H7 (cell line): ENCODE measurements at regions not wholly inside any gene's neighbourhood (a gene's known extent, or its start where the extent isn't known, plus 50 kb on each side); places are given as distances from the start of the nearest gene placed in this dataset.
A peak's percentile ranks its signal among the peaks of the same experiment; 100 is the strongest.

Experiments
- DNase-seq: peaks from one replicate; pipeline ENCODE4 v3.0.0; 2012
- H3K27me3 ChIP-seq: 2 replicates; pipeline ENCODE4 v1.6.0; 2011; ENCODE audit warnings: mild to moderate bottlenecking, low read length; ENCODE audit not compliant: control insufficient read depth, insufficient read depth
- H3K36me3 ChIP-seq: replicated peaks from 2 replicates; pipeline ENCODE4 v1.5.1; 2011; ENCODE audit warnings: low read length; ENCODE audit not compliant: control insufficient read depth, insufficient read depth
- H3K4me3 ChIP-seq: 2 replicates; pipeline ENCODE4 v1.5.1; 2011; ENCODE audit warnings: low read depth, mild to moderate bottlenecking, control low read depth, low read length, moderate library complexity; ENCODE audit not compliant: insufficient read depth

GRCh38 chr16:26667307-26667706 is 399.4 kb upstream of the C16orf82 start:
- Histone ChIP-seq H3K36me3 (no peaks in the 10 kb centered on the region), H3K4me3 (no peak overlapping the region), H3K27me3 (no peaks in the 10 kb centered on the region)
- peak; percentile 55 for DNase-seq

- H3K27me3 ChIP-seq, result no peaks in the 10 kb centered on the region
Observed at GRCh38 chr16:26668026-26668425, 398.7 kb upstream of the C16orf82 start.

DNA sequence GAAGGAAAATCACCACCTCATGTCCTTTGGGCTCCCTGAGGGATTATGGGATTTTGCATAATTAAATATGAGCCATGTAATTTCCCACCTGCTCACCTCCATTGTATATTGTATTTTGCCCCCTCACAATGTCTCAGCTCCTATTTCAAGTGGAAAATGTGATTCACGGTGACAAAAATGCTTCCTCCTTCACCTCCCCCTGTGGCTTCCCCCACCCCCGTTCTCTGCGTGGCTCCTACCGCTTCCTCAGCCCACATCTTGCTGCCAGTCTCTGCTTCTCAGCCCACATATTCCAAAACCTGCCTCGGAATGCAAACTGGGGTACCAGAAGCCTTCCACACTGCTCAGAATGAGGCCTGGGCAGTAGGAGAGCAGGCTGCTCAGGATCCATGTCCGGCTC is 394.5 kb upstream of the C16orf82 start:
- DNase-seq, result no peak
- Histone ChIP-seq H3K27me3 (no peaks in the 10 kb centered on the region), H3K4me3 (no peak overlapping the region), H3K36me3 (no peaks in the 10 kb centered on the region)

More at GRCh38 chr16:26668026-26668425, 398.7 kb upstream of the C16orf82 start:
- Histone ChIP-seq H3K36me3 (no peaks in the 10 kb centered on the region), H3K4me3 (no peak overlapping the region)
- DNase-seq, result no peak

- Histone ChIP-seq H3K4me3 (no peak overlapping the region), H3K36me3 (no peaks in the 10 kb centered on the region), H3K27me3 (no peaks in the 10 kb centered on the region)
- no peak for DNase-seq
Observed at GRCh38 chr16:26673011-26673410, 393.7 kb upstream of the C16orf82 start.

GRCh38 chr16:26680671-26681070 is 386.1 kb upstream of the C16orf82 start:
- Histone ChIP-seq H3K36me3 (no peaks in the 10 kb centered on the region), H3K27me3 (no peaks in the 10 kb centered on the region), H3K4me3 (no peak overlapping the region)
- DNase-seq, result no peak

DNA sequence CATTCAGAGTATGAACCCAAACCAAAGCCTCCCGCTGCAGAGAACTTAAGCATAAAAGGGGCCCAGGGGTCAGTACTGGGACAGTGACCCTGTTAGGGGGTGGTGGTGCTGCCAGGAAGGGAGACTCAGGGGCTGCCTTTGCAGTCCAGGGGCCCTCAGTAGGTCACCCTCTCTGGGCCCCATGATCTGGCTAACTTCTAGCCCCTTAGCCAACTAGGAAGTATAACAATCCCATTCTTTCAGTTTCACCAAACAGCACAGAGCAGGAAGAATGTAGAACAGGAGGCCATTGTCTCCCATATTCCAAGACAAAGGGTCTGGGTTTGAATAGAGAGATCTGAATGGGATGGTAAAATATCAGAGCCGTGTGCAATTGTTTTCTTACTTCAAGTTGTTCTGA is 378.6 kb upstream of the C16orf82 start:
- no peak for DNase-seq

GRCh38 chr16:26688699-26689098 is 378.0 kb upstream of the C16orf82 start:
- DNase-seq, result no peak
- Histone ChIP-seq H3K27me3 (no peaks in the 10 kb centered on the region), H3K4me3 (no peak overlapping the region), H3K36me3 (no peaks in the 10 kb centered on the region)

More for the DNA sequence above, 378.6 kb upstream of the C16orf82 start:
- Histone ChIP-seq H3K4me3 (no peak overlapping the region), H3K27me3 (no peaks in the 10 kb centered on the region), H3K36me3 (no peaks in the 10 kb centered on the region)

DNA sequence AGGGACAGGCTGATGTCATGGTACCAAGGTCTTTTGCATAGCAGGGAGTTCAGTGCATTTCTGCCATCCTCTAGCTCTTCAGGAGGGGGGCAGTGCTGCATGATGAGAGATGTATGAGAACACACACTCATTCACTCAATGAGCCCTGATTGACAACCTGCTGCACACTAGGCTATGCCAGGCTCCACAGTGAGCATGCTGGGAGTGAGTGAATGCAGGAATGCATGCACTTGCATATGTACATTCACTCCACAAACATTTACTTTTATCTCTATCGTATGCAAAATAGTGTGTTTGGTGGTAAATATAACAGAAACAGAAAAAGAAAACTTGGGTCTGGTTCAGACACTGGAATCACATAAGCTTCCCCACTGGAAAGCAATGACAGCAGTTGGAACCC is 374.1 kb upstream of the C16orf82 start:
- H3K27me3 ChIP-seq, result no peaks in the 10 kb centered on the region
- no peak for DNase-seq
- no peaks in the 10 kb centered on the region for H3K36me3 ChIP-seq
- no peak overlapping the region for H3K4me3 ChIP-seq

DNA sequence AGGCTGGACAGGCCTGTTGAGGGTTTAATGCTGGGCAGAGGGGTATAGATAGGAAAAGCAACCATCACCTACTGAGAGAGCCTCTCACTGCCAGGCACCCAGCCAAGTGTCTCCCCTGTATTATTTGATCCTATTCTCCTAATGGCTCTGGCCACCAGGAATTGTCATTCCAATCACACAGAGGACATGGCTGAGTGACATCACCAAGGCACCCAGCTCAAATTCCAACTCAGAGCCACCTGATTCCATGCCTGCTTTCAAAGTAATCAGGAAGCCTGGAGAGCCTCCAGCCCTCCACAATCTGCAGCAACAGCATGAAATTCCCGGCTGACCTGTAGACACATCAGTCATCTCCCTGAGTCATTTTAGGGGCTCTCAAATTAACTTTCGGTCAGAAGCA is 368.9 kb upstream of the C16orf82 start:
- no peaks in the 10 kb centered on the region for H3K36me3 ChIP-seq
- H3K27me3 ChIP-seq, result no peaks in the 10 kb centered on the region
- H3K4me3 ChIP-seq, result no peak overlapping the region
- no peak for DNase-seq

- Histone ChIP-seq H3K36me3 (no peaks in the 10 kb centered on the region), H3K27me3 (no peaks in the 10 kb centered on the region), H3K4me3 (no peak overlapping the region)
- DNase-seq, result no peak
Observed at GRCh38 chr16:26700250-26700649, 366.5 kb upstream of the C16orf82 start.

GRCh38 chr16:26701243-26701886 is 365.4 kb upstream of the C16orf82 start:
- H3K36me3 ChIP-seq, result no peaks in the 10 kb centered on the region
- no peaks in the 10 kb centered on the region for H3K27me3 ChIP-seq
- no peak overlapping the region for H3K4me3 ChIP-seq
- DNase-seq, result no peak

DNA sequence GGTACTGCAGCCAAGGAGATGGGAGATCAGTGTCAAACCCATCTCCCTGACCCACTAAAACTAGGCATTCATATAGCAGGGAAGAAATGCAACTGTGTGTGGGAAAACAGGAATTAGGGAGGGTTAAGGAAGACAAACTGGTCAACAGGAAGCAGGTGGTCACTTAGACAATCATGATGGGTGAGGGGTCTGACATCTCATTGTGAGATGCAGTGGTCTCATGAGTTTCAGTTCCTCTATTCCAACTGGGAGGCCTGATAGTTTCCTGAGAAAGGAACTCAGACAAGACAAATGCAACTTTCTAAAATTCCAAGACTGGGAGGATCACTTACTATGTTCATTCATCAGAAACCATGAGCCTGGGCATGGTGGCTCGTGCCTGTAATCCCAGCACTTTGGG is 361.4 kb upstream of the C16orf82 start:
- Histone ChIP-seq H3K4me3 (no peak overlapping the region), H3K27me3 (no peaks in the 10 kb centered on the region), H3K36me3 (no peaks in the 10 kb centered on the region)
- no peak for DNase-seq

DNA sequence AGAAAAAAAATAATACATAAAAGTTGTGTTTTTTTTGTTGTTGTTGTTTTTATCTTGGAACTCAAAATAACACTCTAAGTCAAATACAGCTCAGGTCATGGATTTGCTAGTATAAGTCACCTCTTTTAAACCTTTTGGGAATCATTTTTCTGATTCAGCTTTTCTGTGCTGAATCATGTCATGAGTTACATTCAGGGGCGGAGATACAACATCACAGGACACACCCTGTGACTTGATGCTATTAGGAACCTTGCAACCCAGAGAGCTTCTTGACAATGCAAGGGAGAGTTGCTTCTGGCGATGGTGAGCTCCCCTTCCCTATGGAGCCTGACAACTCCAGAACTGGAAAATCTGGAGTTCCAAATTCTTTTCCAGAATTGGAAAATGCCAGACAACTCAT is 358.3 kb upstream of the C16orf82 start:
- no peaks in the 10 kb centered on the region for H3K36me3 ChIP-seq
- no peak overlapping the region for H3K4me3 ChIP-seq
- DNase-seq, result no peak
- no peaks in the 10 kb centered on the region for H3K27me3 ChIP-seq

GRCh38 chr16:26709175-26709574 is 357.6 kb upstream of the C16orf82 start:
- peak; percentile 69 for DNase-seq
- no peaks in the 10 kb centered on the region for H3K36me3 ChIP-seq
- H3K27me3 ChIP-seq, result no peaks in the 10 kb centered on the region
- no peak overlapping the region for H3K4me3 ChIP-seq

- no peak overlapping the region for H3K4me3 ChIP-seq
- no peaks in the 10 kb centered on the region for H3K36me3 ChIP-seq
- DNase-seq, result no peak
- H3K27me3 ChIP-seq, result no peaks in the 10 kb centered on the region
Observed at GRCh38 chr16:26709754-26710153, 357.0 kb upstream of the C16orf82 start.

DNA sequence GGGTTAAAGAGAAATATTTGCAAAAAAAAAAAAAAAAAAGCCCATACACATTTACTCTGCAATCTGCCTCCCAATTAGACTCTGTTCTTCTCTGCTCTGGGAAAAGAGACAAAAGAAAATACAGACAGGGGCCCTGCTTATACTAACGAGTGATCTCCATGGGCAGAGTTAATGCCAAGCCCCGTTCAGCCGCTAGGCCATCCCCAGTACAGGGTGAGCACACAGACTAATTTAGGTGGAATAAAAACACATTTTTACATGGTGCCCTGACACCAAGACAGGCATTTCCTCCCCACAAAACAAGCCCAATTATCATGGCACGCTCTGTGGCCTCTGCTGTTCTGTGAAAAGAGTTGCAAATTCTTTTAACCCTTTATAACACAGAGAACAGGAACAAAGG is 356.3 kb upstream of the C16orf82 start:
- H3K36me3 ChIP-seq, result no peaks in the 10 kb centered on the region
- H3K4me3 ChIP-seq, result no peak overlapping the region
- no peak for DNase-seq
- no peaks in the 10 kb centered on the region for H3K27me3 ChIP-seq
